ENCODE measurements at regions not wholly inside any gene's neighbourhood (a gene's known extent, or its start where the extent isn't known, plus 50 kb on each side); places are given as distances from the start of the nearest gene placed in this dataset.

- TF ChIP-seq GATA2 (IDR thresholded peaks at IDR 0.05; ENCODE audit: low read depth, low read length), result no peak
- no peak for TF ChIP-seq GATA3 (IDR thresholded peaks at IDR 0.05; ENCODE audit: low read depth, low read length)
These were observed 663.6 kb upstream of the RIOK2 start for GRCh38 chr5:97846643-97847042.

DNA sequence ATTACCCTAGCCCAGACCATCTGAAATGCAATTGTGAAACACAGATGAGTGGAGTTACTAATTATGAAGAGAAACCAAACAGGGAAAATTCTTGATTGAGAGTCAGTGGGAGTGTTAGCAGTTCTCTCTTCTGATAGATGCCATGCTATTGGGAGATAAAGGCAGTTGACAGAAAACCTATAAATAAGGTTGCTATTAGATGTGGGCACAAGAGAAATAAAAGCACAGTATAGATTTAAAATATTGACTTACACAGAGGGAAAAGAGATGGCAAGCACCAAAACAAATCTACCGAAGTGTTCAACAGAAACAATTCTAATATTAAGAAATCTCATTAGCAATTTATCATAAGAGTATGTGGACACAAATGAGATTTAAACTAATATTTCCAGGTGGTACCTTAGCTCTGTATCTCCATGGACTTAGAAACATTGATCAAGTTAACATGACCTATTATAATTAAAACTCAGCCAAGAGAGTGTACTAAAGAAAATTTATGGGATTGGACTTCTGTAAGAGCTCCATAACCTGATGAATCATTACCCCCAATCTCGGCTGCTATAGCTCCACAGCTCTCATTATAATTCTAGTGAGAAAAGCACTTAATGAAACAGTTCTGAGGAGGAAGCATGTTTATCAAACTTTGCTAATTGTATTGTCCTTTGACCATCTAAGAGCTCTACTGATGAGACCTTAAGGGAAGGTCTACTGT, 665.0 kb upstream of the RIOK2 start:
- TF ChIP-seq GATA2 (IDR thresholded peaks at IDR 0.05; ENCODE audit: low read depth, low read length) (no peak), GATA3 (IDR thresholded peaks at IDR 0.05; ENCODE audit: low read depth, low read length) (no peak)

- TF ChIP-seq GATA3 (IDR thresholded peaks at IDR 0.05; ENCODE audit: low read depth, low read length) (no peak; the same call in 1 of the 2 replicates), GATA2 (IDR thresholded peaks at IDR 0.05; ENCODE audit: low read depth, low read length) (no peak)
These were observed 668.0 kb upstream of the RIOK2 start for GRCh38 chr5:97851036-97851435.

GRCh38 chr5:97854871-97855762, 672.1 kb upstream of the RIOK2 start:
- TF ChIP-seq GATA3 (IDR thresholded peaks at IDR 0.05; ENCODE audit: low read depth, low read length), result no peak
- TF ChIP-seq GATA2 (IDR thresholded peaks at IDR 0.05; ENCODE audit: low read depth, low read length), result no peak

DNA sequence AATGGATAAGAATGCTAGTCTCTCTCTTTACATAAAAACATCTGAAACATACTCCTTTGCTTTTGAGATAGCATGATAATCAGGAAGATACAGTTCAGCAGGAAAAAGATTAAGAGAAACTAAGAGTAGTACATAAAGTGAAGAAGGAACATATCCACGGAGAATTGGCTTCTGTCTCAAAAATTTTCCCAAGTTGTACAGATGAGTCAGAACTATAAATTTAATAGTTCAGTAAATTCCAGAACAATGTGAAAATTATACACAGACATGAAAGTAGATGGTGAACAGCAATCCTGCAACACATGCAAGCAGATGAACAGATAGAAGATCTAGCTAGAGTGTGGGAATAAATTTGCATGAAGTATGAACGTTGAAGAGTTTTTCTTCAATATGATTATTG, 691.4 kb upstream of the RIOK2 start:
- no peak for TF ChIP-seq GATA3 (IDR thresholded peaks at IDR 0.05; ENCODE audit: low read depth, low read length)
- TF ChIP-seq GATA2 (IDR thresholded peaks at IDR 0.05; ENCODE audit: low read depth, low read length), result no peak

- TF ChIP-seq GATA2 (IDR thresholded peaks at IDR 0.05; ENCODE audit: low read depth, low read length) (no peak), GATA3 (IDR thresholded peaks at IDR 0.05; ENCODE audit: low read depth, low read length) (no peak)
These were observed 693.2 kb upstream of the RIOK2 start for GRCh38 chr5:97876272-97876671.

- TF ChIP-seq GATA2 (IDR thresholded peaks at IDR 0.05; ENCODE audit: low read depth, low read length) (no peak), GATA3 (IDR thresholded peaks at IDR 0.05; ENCODE audit: low read depth, low read length) (no peak)
These were observed 694.5 kb upstream of the RIOK2 start for GRCh38 chr5:97877588-97877987.

DNA sequence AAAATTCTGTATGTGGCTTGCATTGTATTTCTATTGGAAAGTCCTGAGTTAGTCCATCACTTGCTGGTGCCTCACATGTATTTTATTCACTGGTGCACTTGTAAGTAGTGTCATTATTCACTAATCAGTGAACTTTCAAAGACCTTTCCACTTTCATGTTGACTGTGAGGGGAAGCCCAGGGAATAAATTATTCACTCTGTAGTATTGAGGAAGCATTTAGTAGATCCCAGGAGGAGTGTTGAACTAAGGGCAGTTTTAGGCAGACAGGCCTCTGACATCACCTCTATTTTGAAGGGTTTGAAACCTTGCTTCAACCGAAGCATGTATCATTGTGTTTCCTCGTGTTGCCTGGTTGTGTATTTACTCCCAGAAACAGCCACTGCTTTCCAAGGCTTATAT, 705.4 kb upstream of the RIOK2 start:
- TF ChIP-seq GATA3 (IDR thresholded peaks at IDR 0.05; ENCODE audit: low read depth, low read length), result no peak
- TF ChIP-seq GATA2 (IDR thresholded peaks at IDR 0.05; ENCODE audit: low read depth, low read length), result no peak

DNA sequence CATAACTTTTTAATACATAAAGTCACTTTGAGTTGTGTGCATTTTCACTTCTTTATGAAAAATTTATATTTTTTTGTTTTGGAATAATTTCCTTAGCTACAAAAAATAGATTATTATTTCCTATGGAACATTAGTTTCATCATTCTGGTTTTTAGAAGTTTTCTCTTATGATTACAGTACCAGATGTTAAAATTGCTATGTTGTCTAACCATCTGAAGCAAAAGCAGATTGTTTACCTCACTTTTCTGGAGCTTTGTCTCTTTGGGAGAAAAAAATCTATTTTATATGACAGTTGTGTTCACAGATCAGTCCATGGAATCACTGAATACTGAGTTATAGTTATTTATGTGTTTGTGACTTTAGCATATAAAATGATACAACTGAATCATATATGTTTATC, 708.9 kb upstream of the RIOK2 start:
- TF ChIP-seq GATA3 (IDR thresholded peaks at IDR 0.05; ENCODE audit: low read depth, low read length), result no peak

DNA sequence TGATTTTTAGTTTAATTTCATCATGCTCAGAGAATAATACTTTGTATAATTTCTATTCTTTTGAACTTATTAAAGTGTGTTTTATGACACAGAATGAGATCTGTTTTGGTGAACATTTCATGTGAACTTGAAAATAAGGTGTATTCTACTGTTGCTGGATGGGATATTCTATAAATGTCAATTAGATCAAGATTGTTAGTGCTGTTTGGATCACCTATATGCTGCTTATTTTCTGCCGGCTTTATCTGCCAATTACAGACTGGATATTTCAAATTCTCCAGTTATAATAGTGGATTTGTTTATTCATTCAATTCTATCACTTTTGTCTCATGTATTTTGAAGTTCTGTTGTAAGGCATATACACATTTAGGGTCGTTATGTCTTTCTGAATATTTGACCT, 720.7 kb upstream of the RIOK2 start:
- TF ChIP-seq GATA3 (IDR thresholded peaks at IDR 0.05; ENCODE audit: low read depth, low read length) (no peak), GATA2 (IDR thresholded peaks at IDR 0.05; ENCODE audit: low read depth, low read length) (no peak)

DNA sequence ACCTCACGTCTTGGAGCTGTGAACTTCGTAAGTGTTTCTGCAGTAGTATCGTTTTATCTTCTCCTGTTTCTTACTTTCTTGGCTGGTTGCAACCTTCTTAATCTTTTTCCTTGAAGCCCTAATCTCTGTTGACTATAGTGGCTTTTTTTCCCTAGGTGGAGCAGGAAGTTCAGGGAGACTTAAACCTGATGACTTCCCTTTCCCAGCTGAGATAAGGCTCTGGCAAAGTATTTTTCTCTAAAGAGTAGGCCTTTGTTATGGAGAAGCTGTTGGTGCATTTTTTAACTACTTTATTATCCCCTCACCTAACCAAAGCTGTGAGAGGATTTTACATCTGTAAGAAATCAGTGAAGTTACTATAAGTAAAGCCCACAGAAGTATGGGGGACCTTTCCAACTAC, 723.1 kb upstream of the RIOK2 start:
- TF ChIP-seq GATA3 (IDR thresholded peaks at IDR 0.05; ENCODE audit: low read depth, low read length), result no peak
- TF ChIP-seq GATA2 (IDR thresholded peaks at IDR 0.05; ENCODE audit: low read depth, low read length), result no peak

- TF ChIP-seq GATA3 (IDR thresholded peaks at IDR 0.05; ENCODE audit: low read depth, low read length) (no peak), GATA2 (IDR thresholded peaks at IDR 0.05; ENCODE audit: low read depth, low read length) (no peak)
These were observed 724.8 kb upstream of the RIOK2 start for GRCh38 chr5:97907646-97908400.

- TF ChIP-seq GATA3 (IDR thresholded peaks at IDR 0.05; ENCODE audit: low read depth, low read length) (no peak), GATA2 (IDR thresholded peaks at IDR 0.05; ENCODE audit: low read depth, low read length) (no peak)
These were observed 726.5 kb upstream of the RIOK2 start for GRCh38 chr5:97909541-97909940.

DNA sequence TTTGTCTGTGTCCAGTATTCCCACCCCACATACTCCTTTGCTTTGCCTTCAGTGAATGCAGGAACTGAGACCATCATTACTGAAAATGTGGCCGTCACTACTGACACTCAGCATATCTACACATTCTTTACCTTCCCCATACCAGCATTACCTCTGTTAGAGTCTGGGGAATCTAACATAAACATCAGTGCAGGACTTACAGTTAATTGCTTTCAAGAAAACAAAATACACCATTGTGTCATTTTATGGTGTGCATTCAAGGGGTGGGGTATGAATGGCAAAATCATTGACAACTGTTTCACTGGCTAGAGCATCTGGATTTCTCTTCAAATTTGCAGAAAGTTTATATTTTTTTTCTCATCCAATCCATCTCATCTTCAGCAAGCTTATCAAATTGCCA, 731.4 kb upstream of the RIOK2 start:
- TF ChIP-seq GATA3 (IDR thresholded peaks at IDR 0.05; ENCODE audit: low read depth, low read length) (no peak), GATA2 (IDR thresholded peaks at IDR 0.05; ENCODE audit: low read depth, low read length) (no peak)

Measured in SH-SY5Y (cell line).